HG03439 (cell line): ENCODE measurements at regions not wholly inside any gene's neighbourhood (a gene's known extent, or its start where the extent isn't known, plus 50 kb on each side); places are given as distances from the start of the nearest gene placed in this dataset.
"Not testable (repeated sequence)": the region's sequence is repeated elsewhere in the genome, so short reads cannot be mapped to it uniquely, and the experiment has no call there.

Experiments
- ATAC-seq: cut with Tn5 transposase; IDR thresholded peaks from one replicate; pipeline ENCODE4 v1.9.1; 2021; ENCODE audit warnings: mild to moderate bottlenecking, moderate library complexity; ENCODE audit not compliant: unreplicated experiment

- ATAC-seq: not testable (repeated sequence)
These were observed 336.5 kb downstream of the CETN3 start for GRCh38 chr5:90073026-90073570.

DNA sequence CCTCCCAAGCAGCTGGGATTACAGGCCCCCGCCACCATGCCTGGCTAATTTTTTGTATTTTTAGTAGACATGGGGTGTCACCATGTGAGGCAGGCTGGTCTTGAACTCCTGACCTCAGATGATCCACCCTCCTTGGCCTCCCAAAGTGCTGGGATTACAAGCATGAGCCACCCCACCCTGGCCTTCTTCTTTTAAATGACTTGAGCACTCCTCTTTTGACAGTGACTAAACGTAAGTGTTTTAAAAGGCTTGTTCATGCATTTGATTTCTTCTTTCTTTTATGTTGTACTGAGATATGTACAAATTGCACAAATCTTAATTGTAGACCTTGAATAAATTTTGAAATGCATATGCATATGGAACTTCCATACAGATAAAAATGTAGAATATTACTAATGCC is 337.9 kb downstream of the CETN3 start:
- ATAC-seq: no peak

DNA sequence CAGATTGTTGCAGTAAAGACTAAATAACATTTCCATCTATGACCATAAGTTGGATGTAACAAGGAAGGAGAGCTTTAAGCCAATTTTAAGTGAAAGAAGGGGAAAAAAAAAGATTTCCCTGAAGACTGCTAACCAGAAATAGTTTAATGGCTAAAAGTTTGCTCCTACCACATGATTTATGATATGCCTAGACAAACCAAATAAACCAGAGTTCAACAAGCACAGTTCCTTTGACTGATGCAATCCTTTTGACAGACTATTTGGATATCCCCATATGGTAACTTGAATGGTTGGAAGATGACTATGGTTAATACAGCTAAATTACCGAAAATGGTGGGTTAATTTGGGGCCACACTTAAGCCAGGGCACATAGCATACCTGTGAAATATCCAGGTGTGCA is 338.5 kb downstream of the CETN3 start:
- no peak for ATAC-seq

GRCh38 chr5:90066920-90067319 is 342.6 kb downstream of the CETN3 start:
- ATAC-seq: no peak

- no peak for ATAC-seq
These were observed 352.4 kb downstream of the CETN3 start for GRCh38 chr5:90056911-90057705.

DNA sequence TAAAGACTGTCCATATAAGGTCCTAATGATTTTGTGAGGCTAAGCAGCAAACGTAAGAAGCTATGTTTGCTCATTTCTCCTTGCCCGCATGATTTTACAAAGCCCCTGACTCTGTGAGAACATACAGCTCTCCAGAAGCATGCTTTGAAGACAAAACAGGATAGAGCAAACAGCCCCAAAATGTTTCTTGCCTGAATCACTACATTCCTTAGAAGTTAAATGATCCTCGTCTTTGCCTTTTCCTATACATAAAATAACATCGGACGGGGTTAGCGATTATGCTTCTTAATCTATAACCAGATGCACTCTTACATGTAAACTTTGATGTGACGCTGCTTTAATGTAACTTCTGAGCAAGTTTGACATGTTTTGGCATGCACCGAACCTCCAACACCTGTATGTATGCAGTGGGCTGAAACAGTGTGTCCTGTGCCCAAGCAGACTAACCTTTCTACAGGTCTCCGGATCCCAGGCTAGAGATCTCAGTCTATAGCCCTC is 353.7 kb downstream of the CETN3 start:
- no peak for ATAC-seq

DNA sequence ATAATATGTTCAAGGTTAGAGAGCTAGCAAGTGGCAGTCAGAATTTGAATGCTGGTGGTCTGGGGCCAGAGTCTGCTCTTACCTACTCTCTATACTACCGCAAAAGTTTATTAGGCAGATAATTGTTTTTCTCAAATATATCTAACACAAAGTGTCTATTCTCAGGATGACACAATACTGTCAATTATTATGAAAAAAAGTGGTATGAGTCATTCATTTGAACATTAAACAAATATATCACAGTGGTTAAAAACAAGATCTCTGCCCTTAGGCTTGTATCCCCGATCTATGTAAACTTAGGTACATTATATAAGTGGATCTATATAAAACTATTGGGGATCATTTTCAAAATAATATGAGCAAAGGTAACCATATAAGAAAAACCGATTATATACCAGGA is 354.9 kb downstream of the CETN3 start:
- no peak for ATAC-seq

DNA sequence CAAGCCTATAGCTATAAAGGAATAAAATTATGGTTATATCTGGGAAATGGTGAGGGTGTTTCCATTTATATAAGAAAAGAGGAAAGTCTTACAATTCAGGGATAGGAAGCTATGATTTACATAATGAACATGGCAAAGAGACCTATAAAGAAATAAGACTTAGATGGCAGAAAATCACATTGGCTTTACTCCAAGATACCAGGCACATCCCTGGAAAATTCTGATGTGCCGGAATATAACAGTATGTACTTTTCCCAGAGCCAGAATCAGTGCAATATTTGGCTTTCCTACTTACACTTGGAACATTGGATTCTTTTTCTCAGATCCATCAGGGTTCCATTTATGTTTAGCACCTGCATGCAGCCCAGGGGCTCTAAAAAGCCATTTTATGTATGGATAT is 357.8 kb downstream of the CETN3 start:
- no peak for ATAC-seq

DNA sequence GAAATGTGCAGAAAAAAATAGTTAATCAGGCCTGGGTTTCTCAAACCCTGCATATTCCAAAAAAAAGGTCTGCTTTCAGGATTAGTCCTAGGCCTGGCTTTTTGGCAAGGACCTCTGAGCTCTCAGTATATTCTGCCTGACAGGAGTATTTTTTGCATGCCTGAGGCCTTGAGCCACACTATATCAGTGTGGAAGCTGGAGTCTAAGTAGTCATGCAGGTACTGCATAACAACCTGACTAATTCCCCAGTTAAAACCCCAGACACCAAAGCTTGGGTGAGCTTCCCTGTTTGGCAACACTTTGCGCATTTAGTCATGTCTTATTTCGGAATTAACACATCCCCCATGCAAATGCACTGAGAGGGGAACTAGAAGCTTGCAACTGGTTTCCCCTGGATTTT is 359.5 kb downstream of the CETN3 start:
- ATAC-seq: no peak

DNA sequence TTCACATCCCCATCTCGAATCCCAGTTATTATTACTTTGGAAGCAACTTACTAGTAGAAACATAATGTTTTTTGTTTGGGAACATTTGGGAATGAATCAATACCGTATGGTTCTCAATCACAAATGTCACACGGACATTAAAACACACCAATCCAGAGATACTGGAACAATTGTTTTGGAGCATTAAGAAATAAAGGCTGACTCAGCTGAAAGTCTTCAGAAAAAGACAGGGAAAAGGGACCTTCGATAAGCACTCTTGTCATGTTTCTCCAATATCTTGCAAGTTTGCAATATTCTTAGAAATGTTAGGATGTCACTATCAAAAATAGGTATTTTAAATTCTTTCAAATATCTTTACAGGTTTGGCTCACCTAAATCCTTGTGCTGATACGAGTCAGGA is 362.4 kb downstream of the CETN3 start:
- ATAC-seq: no peak

DNA sequence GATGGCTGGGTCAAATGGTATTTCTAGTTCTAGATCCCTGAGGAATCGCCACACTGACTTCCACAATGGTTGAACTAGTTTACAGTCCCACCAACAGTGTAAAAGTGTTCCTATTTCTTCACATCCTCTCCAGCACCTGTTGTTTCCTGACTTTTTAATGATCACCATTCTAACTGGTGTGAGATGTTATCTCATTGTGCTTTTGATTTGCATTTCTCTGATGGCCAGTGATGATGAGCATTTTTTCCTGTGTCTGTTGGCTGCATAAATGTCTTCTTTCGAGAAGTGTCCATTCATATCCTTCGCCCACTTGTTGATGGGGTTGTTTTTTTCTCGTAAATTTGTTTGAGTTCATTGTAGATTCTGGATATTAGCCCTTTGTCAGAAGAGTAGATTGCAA is 369.5 kb downstream of the CETN3 start:
- not testable (repeated sequence) for ATAC-seq

DNA sequence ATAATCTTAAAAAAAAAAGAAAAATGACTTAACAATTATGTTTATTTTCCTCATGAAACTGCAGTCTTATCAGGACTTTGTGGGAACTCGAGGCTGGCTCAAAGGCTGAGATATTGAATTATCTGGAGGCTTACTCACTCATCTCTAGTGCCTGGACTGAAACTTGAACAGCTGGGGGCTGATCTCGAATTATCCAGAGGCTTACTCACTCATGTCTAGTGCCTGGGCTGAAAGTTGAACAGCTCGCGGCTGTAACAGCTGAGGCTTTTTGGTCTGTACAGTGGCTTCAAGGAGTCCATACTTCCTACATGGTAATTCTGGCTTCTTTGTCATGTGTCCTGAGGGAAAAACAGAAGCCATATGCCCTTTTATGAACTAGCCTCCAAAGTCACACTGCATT is 371.9 kb downstream of the CETN3 start:
- ATAC-seq: no peak

- ATAC-seq: no peak
These were observed 386.9 kb downstream of the CETN3 start for GRCh38 chr5:90022711-90023053.

DNA sequence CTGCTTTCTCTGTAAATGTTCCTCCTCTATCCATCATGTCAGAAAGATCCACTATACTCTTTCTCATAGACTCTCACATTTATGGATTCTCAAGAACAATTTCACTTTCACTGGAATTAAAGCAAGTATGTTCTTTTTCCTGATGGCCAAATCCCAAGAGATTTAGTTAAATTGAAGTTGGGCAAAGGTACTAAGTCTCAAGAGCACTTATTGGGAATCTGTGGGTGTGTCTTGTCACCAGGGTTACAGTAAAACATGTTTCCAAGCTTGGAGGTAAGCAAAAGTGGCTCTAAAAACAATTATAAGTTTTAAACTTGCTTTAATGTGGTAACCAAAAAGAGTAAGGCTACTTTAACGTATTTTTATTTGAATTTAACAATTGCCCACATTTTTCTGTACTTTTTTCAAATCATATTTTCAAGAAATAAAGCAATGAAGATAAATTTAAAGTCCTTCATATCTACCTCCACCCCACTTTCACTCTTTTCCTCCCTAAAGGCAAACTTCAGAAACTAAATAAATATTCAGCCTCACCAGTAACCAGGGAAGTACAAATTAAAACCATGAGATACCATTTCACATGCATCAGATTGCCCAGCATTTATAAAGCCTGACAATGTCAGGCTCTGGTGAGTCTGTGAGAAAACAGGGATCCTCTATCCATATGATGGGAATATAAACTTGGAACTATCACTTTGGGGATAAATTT is 387.4 kb downstream of the CETN3 start:
- no peak for ATAC-seq

DNA sequence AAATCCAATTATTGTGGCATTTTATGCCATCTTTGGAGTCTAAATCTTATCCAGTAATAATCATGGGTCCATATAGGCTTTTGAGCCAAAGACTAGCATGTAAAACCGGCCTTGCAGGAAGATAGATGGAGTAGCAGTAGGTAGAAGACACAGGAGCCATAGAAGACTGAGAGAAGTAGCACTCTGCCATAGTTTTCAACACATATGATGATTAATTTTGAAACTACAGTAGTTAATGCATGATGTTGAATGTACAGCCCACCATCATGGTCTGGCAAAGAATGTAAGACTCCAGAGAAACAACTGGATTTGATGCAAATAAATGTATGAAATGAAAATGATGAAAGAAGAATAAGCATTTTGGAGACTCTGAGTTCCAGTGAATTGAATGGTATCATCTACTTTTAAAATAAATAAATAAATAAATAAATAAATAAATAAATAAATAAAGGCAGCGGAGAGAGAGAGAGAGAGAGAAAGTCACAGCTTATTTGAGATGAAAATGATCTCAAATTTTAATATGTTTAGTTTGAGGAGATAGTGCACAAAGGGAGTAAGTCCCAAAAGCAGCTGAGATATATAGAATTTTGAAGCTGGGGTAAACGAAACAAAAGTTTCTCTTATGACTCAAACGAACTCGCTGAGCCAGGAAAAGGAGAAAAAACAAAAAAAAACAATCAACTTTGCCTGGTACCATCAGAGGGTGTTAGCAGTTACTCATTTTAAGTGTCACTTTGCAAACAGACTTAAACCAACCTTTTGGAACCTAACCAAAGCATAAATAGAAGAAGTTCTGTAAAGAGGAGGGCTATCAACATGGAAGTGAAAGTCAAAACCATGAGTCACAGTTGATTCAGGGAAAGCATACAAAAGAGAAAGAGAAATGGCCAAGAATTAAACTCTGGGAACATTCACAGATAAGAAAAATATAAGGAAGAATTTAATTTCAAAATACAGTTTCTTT is 388.7 kb downstream of the CETN3 start:
- ATAC-seq: peak; percentile 92

DNA sequence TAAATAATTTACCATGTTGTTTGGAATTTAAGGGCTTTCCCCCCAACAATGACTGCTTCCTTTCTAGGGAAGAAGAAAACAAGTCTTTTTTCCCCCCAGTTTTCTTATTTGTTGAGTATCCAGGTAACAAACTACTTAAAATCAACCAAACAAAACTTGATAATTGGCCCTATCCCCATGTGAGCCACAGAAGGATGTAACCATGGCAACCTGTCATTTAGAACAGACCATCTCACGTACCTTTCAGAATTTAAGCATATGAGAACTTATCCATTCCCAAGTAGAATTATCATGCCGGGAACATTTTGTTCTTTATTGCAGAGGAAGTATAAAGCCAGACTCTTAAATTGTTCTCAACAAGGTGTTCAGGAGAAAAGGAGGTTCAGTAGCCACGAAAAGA is 392.3 kb downstream of the CETN3 start:
- ATAC-seq: no peak

DNA sequence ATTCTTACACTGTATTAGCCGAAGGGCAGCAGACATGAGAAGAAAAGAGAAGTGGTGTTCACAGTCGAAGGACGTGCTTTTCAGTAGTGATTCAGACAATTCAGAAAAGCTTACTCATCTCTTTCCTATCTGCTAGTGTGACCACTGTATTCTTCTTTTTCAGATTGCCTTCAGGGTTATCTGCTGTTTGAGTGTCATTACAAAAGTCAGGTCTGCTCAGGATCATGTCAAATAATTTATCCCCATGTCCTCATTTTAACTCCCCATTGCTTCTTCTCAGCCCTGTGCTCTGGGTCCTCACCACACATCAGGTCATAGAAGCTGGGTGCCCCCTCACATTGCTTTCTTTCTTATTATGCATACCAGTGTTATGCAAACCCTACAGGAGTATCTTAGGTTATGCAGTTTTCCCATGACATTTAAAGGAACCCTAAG is 394.0 kb downstream of the CETN3 start:
- ATAC-seq: peak; percentile 91

- peak; percentile 79 for ATAC-seq
These were observed 395.1 kb downstream of the CETN3 start for GRCh38 chr5:90014420-90014819.

DNA sequence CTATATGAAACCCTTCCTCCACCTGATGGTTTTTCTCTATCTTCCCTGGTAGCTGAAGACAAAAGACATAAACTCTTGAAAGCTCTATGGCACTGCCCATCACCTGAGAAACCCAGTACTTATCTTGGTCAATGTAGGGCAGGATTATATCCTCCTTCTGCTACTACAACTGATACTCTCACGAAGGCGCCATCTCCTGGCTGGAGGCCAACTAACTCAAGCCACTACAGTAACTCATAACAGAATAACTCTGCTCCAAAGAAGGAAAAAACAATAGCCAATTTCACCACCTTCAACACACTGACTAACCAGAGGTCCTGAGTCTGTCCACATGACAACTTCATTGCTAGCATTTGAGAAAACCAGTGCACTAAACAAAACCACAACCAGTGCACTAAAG is 409.2 kb downstream of the CETN3 start:
- no peak for ATAC-seq

GRCh38 chr5:89998519-89999305 is 410.8 kb downstream of the CETN3 start:
- no peak for ATAC-seq
